ENCODE measurements at regions not wholly inside any gene's neighbourhood (a gene's known extent, or its start where the extent isn't known, plus 50 kb on each side); places are given as distances from the start of the nearest gene placed in this dataset.
"Not testable (repeated sequence)": the region's sequence is repeated elsewhere in the genome, so short reads cannot be mapped to it uniquely, and the experiment has no call there.

- not testable (repeated sequence) for TF ChIP-seq POLR2AphosphoS5 (IDR thresholded peaks at IDR 0.05; ENCODE audit: low read depth)
- TF ChIP-seq, protein P1, sequence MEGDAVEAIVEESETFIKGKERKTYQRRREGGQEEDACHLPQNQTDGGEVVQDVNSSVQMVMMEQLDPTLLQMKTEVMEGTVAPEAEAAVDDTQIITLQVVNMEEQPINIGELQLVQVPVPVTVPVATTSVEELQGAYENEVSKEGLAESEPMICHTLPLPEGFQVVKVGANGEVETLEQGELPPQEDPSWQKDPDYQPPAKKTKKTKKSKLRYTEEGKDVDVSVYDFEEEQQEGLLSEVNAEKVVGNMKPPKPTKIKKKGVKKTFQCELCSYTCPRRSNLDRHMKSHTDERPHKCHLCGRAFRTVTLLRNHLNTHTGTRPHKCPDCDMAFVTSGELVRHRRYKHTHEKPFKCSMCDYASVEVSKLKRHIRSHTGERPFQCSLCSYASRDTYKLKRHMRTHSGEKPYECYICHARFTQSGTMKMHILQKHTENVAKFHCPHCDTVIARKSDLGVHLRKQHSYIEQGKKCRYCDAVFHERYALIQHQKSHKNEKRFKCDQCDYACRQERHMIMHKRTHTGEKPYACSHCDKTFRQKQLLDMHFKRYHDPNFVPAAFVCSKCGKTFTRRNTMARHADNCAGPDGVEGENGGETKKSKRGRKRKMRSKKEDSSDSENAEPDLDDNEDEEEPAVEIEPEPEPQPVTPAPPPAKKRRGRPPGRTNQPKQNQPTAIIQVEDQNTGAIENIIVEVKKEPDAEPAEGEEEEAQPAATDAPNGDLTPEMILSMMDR (IDR thresholded peaks at IDR 0.05; ENCODE audit: insufficient read depth, low read length) = not testable (repeated sequence)
- TF ChIP-seq, protein P2, sequence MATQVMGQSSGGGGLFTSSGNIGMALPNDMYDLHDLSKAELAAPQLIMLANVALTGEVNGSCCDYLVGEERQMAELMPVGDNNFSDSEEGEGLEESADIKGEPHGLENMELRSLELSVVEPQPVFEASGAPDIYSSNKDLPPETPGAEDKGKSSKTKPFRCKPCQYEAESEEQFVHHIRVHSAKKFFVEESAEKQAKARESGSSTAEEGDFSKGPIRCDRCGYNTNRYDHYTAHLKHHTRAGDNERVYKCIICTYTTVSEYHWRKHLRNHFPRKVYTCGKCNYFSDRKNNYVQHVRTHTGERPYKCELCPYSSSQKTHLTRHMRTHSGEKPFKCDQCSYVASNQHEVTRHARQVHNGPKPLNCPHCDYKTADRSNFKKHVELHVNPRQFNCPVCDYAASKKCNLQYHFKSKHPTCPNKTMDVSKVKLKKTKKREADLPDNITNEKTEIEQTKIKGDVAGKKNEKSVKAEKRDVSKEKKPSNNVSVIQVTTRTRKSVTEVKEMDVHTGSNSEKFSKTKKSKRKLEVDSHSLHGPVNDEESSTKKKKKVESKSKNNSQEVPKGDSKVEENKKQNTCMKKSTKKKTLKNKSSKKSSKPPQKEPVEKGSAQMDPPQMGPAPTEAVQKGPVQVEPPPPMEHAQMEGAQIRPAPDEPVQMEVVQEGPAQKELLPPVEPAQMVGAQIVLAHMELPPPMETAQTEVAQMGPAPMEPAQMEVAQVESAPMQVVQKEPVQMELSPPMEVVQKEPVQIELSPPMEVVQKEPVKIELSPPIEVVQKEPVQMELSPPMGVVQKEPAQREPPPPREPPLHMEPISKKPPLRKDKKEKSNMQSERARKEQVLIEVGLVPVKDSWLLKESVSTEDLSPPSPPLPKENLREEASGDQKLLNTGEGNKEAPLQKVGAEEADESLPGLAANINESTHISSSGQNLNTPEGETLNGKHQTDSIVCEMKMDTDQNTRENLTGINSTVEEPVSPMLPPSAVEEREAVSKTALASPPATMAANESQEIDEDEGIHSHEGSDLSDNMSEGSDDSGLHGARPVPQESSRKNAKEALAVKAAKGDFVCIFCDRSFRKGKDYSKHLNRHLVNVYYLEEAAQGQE (IDR thresholded peaks at IDR 0.05; ENCODE audit: insufficient replicate concordance, low read depth) = not testable (repeated sequence)
Observed at GRCh38 chr14:106327702-106328353, 801.4 kb downstream of the TMEM121 start.
